Sigmoid colon (tissue), 6 donors: ENCODE measurements at regions not wholly inside any gene's neighbourhood (a gene's known extent, or its start where the extent isn't known, plus 50 kb on each side); places are given as distances from the start of the nearest gene placed in this dataset.

Experiments used
- DNase-seq: peaks from one replicate; pipeline ENCODE4 v3.0.0-alpha.2; 2019
- H3K27ac ChIP-seq, 4 donors: fragments of 200-600 bp; sonication (generic); one replicate each; pipeline ENCODE4 v1.5.1; 2016 to 2019; ENCODE audit warnings: mild to moderate bottlenecking in 1 of 4
- H3K27me3 ChIP-seq, 3 donors: fragments of 200-600 bp; sonication (generic); one replicate each; pipeline ENCODE4 v1.5.1; 2019; ENCODE audit warnings: mild to moderate bottlenecking in 1 of 3
- H3K36me3 ChIP-seq, 4 donors: fragments of 200-600 bp; sonication (generic); one replicate each; pipeline ENCODE4 v1.5.1; 2016 to 2019
- H3K4me1 ChIP-seq, 4 donors: fragments of 200-600 bp; sonication (generic); one replicate each; pipeline ENCODE4 v1.5.1; 2017 to 2019
- H3K4me3 ChIP-seq, 4 donors: fragments of 200-600 bp; sonication (generic); one replicate each; pipeline ENCODE4 v1.5.1; 2017 to 2019; ENCODE audit warnings: mild to moderate bottlenecking in 2 of 4, moderate library complexity in 1 of 4
- H3K9me3 ChIP-seq, 4 donors: fragments of 200-600 bp in 3 of 4; sonication (generic) in 3 of 4; one replicate each; pipeline versions ENCODE4 v1.5.1 to v1.6.1; 2013 to 2019
- CTCF ChIP-seq, 4 experiments: fragments of 450-650 bp in 3 of 4; fragments of 200-600 bp in 1 of 4; IDR thresholded peaks; one replicate each; pipeline ENCODE4 v1.5.1; 2016 to 2019; ENCODE audit warnings: antibody characterized with exemption in 4 of 4, mild to moderate bottlenecking in 3 of 4, moderate library complexity in 2 of 4
- EP300 ChIP-seq, 4 donors: sonication (generic); formaldehyde crosslinking; IDR thresholded peaks; one replicate each; pipeline ENCODE4 v1.6.1; 2017; ENCODE audit warnings: antibody characterized with exemption in 4 of 4
- POLR2A ChIP-seq, 2 donors: fragments of 450-650 bp; IDR thresholded peaks; one replicate each; pipeline ENCODE4 v1.6.1; 2016; ENCODE audit warnings: antibody characterized with exemption in 2 of 2, mild to moderate bottlenecking in 2 of 2, moderate library complexity in 2 of 2
- POLR2AphosphoS5 ChIP-seq, 4 donors: sonication (generic); formaldehyde crosslinking; IDR thresholded peaks; one replicate each; pipeline ENCODE4 v1.6.1; 2017; ENCODE audit warnings: antibody characterized with exemption in 4 of 4
- WGBS, 2 donors: extraction: QIAGEN DNeasy Blood & Tissue Kit; methylation state at CpG; one replicate each; pipeline ENCODE4 v1.1.7; 2013; 5-methylcytosine and 5-hydroxymethylcytosine counted together
- intact Hi-C: fragments of 100-400 bp; cut with DNase I; formaldehyde crosslinking; loops from one replicate; pipeline ENCODE4 v1.15.1; 2023
- donor health status: healthy with polysubstance abuse.
- donor health status: healthy.

GRCh38 chr5:118441956-118442355, 546.4 kb downstream of the DTWD2 start:
- Histone ChIP-seq H3K4me1 (no peaks in the 10 kb centered on the region), H3K9me3 (no peaks in the 10 kb centered on the region), H3K4me3 (no peak overlapping the region), H3K27me3 (no peaks in the 10 kb centered on the region), H3K36me3 (no peaks in the 10 kb centered on the region), H3K27ac (no peak overlapping the region)
- DNase-seq: no peak
- WGBS, 2 donors: 92 to 94% methylated on average over 2 of the region's 2 CpGs
- TF ChIP-seq POLR2A (IDR thresholded peaks at IDR 0.05): no peak
- TF ChIP-seq EP300 (IDR thresholded peaks at IDR 0.05): no peak
- no peak for TF ChIP-seq CTCF (IDR thresholded peaks at IDR 0.05)
- no peak for TF ChIP-seq POLR2AphosphoS5 (IDR thresholded peaks at IDR 0.05)
- intact Hi-C loops: no loop called here

GRCh38 chr5:118441034-118441433, 547.3 kb downstream of the DTWD2 start:
- 81 to 84% methylated on average over 4 of the region's 4 CpGs for WGBS, 2 donors
- Histone ChIP-seq H3K27me3 (no peaks in the 10 kb centered on the region), H3K27ac (no peak overlapping the region), H3K4me1 (no peaks in the 10 kb centered on the region), H3K36me3 (no peaks in the 10 kb centered on the region), H3K4me3 (no peak overlapping the region), H3K9me3 (no peaks in the 10 kb centered on the region)
- intact Hi-C loops: no loop called here
- no peak for TF ChIP-seq POLR2AphosphoS5 (IDR thresholded peaks at IDR 0.05)
- no peak for TF ChIP-seq POLR2A (IDR thresholded peaks at IDR 0.05)
- TF ChIP-seq CTCF (IDR thresholded peaks at IDR 0.05): no peak
- TF ChIP-seq EP300 (IDR thresholded peaks at IDR 0.05): no peak
- no peak for DNase-seq

- no peak for TF ChIP-seq POLR2A (IDR thresholded peaks at IDR 0.05)
- TF ChIP-seq EP300 (IDR thresholded peaks at IDR 0.05): no peak
- no peak for TF ChIP-seq POLR2AphosphoS5 (IDR thresholded peaks at IDR 0.05)
- no peak for TF ChIP-seq CTCF (IDR thresholded peaks at IDR 0.05)
- Histone ChIP-seq H3K9me3 (no peaks in the 10 kb centered on the region), H3K27ac (no peak overlapping the region), H3K36me3 (no peaks in the 10 kb centered on the region), H3K27me3 (no peaks in the 10 kb centered on the region), H3K4me3 (no peak overlapping the region), H3K4me1 (no peaks in the 10 kb centered on the region)
- intact Hi-C loops: no loop called here
- WGBS, 2 donors: 72 to 80% methylated on average over 5 of the region's 5 CpGs
- no peak for DNase-seq
These were observed 547.9 kb downstream of the DTWD2 start for GRCh38 chr5:118440496-118440895.

- TF ChIP-seq EP300 (IDR thresholded peaks at IDR 0.05): no peak
- TF ChIP-seq POLR2A (IDR thresholded peaks at IDR 0.05): no peak
- TF ChIP-seq POLR2AphosphoS5 (IDR thresholded peaks at IDR 0.05): no peak
- no peak for TF ChIP-seq CTCF (IDR thresholded peaks at IDR 0.05)
- DNase-seq: no peak
These were observed 548.5 kb downstream of the DTWD2 start for GRCh38 chr5:118439831-118440230.

GRCh38 chr5:118435131-118435530, 553.2 kb downstream of the DTWD2 start:
- Histone ChIP-seq H3K27me3 (no peaks in the 10 kb centered on the region), H3K27ac (peak overlapping the region in 1 of 4 donors; percentile 38), H3K36me3 (no peaks in the 10 kb centered on the region), H3K4me1 (no peaks in the 10 kb centered on the region), H3K4me3 (no peak overlapping the region), H3K9me3 (no peaks in the 10 kb centered on the region)
- 77 to 79% methylated on average over 4 of the region's 4 CpGs for WGBS, 2 donors
- DNase-seq: no peak
- no peak for TF ChIP-seq EP300 (IDR thresholded peaks at IDR 0.05)
- no peak for TF ChIP-seq POLR2AphosphoS5 (IDR thresholded peaks at IDR 0.05)
- TF ChIP-seq POLR2A (IDR thresholded peaks at IDR 0.05): no peak
- TF ChIP-seq CTCF (IDR thresholded peaks at IDR 0.05): no peak
- intact Hi-C loops: no loop called here

More at GRCh38 chr5:118439831-118440230, 548.5 kb downstream of the DTWD2 start:
- Histone ChIP-seq H3K27ac (no peak overlapping the region), H3K27me3 (no peaks in the 10 kb centered on the region), H3K4me1 (no peaks in the 10 kb centered on the region), H3K4me3 (no peak overlapping the region), H3K36me3 (no peaks in the 10 kb centered on the region), H3K9me3 (no peaks in the 10 kb centered on the region)
- WGBS, 2 donors: 21 to 31% methylated on average over 2 of the region's 2 CpGs
- intact Hi-C loops: no loop called here
